ENCODE measurements at regions not wholly inside any gene's neighbourhood (a gene's known extent, or its start where the extent isn't known, plus 50 kb on each side); places are given as distances from the start of the nearest gene placed in this dataset.

GRCh38 chr3:110856916-110857315 lies 214.7 kb upstream of the NECTIN3 start:
- no peak for DNase-seq (ENCODE audit: low read depth, low spot score)
- H3K27me3 ChIP-seq (ENCODE audit: control insufficient read depth, insufficient read depth, low read length): no peaks in the 10 kb centered on the region
- H3K4me3 ChIP-seq (ENCODE audit: low read depth, low read length): no peak overlapping the region
- H3K9me3 ChIP-seq (ENCODE audit: control insufficient read depth, insufficient read depth, low read length): no peaks in the 10 kb centered on the region
- TF ChIP-seq CTCF (IDR thresholded peaks at IDR 0.05; ENCODE audit: low read depth, low read length): no peak
- POLR2A ChIA-PET: no interaction called here
- CTCF ChIA-PET: no interaction called here
- no peak overlapping the region for H3K27ac ChIP-seq (ENCODE audit: low read depth, low read length)

- no peak overlapping the region for H3K4me3 ChIP-seq (ENCODE audit: low read depth, low read length)
- H3K27ac ChIP-seq (ENCODE audit: low read depth, low read length): no peak overlapping the region
- TF ChIP-seq CTCF (IDR thresholded peaks at IDR 0.05; ENCODE audit: low read depth, low read length): no peak
- POLR2A ChIA-PET: no interaction called here
- H3K9me3 ChIP-seq (ENCODE audit: control insufficient read depth, insufficient read depth, low read length): no peaks in the 10 kb centered on the region
- CTCF ChIA-PET: no interaction called here
- DNase-seq (ENCODE audit: low read depth, low spot score): no peak
- H3K27me3 ChIP-seq (ENCODE audit: control insufficient read depth, insufficient read depth, low read length): no peaks in the 10 kb centered on the region
These were observed 213.1 kb upstream of the NECTIN3 start for GRCh38 chr3:110858549-110858948.

- H3K4me3 ChIP-seq (ENCODE audit: low read depth, low read length): no peak overlapping the region
- TF ChIP-seq CTCF (IDR thresholded peaks at IDR 0.05; ENCODE audit: low read depth, low read length): no peak
- DNase-seq (ENCODE audit: low read depth, low spot score): no peak
- H3K9me3 ChIP-seq (ENCODE audit: control insufficient read depth, insufficient read depth, low read length): no peaks in the 10 kb centered on the region
- ChIA-PET CTCF (no interaction called here), POLR2A (no interaction called here)
- H3K27ac ChIP-seq (ENCODE audit: low read depth, low read length): no peak overlapping the region
- H3K27me3 ChIP-seq (ENCODE audit: control insufficient read depth, insufficient read depth, low read length): no peaks in the 10 kb centered on the region
These were observed 212.3 kb upstream of the NECTIN3 start for GRCh38 chr3:110859336-110859735.

GRCh38 chr3:110859993-110860392 lies 211.6 kb upstream of the NECTIN3 start:
- no peak for DNase-seq (ENCODE audit: low read depth, low spot score)
- no peaks in the 10 kb centered on the region for H3K27me3 ChIP-seq (ENCODE audit: control insufficient read depth, insufficient read depth, low read length)
- no peak overlapping the region for H3K4me3 ChIP-seq (ENCODE audit: low read depth, low read length)
- no peaks in the 10 kb centered on the region for H3K9me3 ChIP-seq (ENCODE audit: control insufficient read depth, insufficient read depth, low read length)
- CTCF ChIA-PET: no interaction called here
- POLR2A ChIA-PET: no interaction called here
- no peak for TF ChIP-seq CTCF (IDR thresholded peaks at IDR 0.05; ENCODE audit: low read depth, low read length)
- no peak overlapping the region for H3K27ac ChIP-seq (ENCODE audit: low read depth, low read length)

GRCh38 chr3:110865934-110866333 lies 205.7 kb upstream of the NECTIN3 start:
- H3K4me3 ChIP-seq (ENCODE audit: low read depth, low read length): no peak overlapping the region
- no peaks in the 10 kb centered on the region for H3K27me3 ChIP-seq (ENCODE audit: control insufficient read depth, insufficient read depth, low read length)
- POLR2A ChIA-PET: no interaction called here
- no peak overlapping the region for H3K27ac ChIP-seq (ENCODE audit: low read depth, low read length)
- no peak for DNase-seq (ENCODE audit: low read depth, low spot score)
- TF ChIP-seq CTCF (IDR thresholded peaks at IDR 0.05; ENCODE audit: low read depth, low read length): no peak
- no peaks in the 10 kb centered on the region for H3K9me3 ChIP-seq (ENCODE audit: control insufficient read depth, insufficient read depth, low read length)
- CTCF ChIA-PET: no interaction called here

All from AG04450 (cell line).